Astrocyte (in vitro differentiated cells and primary cell): ENCODE measurements at regions not wholly inside any gene's neighbourhood (a gene's known extent, or its start where the extent isn't known, plus 50 kb on each side); places are given as distances from the start of the nearest gene placed in this dataset.

Source experiments
- EZH2 ChIP-seq: IDR thresholded peaks from 2 replicates; pipeline ENCODE4 v1.6.1; 2012; ENCODE audit warnings: mild to moderate bottlenecking, low read length, inconsistent platforms; ENCODE audit not compliant: insufficient read depth
- TF ChIP-seq, protein P1 (sequence below): IDR thresholded peaks from 2 replicates; pipeline ENCODE4 v1.5.1; 2011; ENCODE audit warnings: low read depth, mild to moderate bottlenecking, inconsistent platforms, low read length, moderate library complexity; ENCODE audit not compliant: insufficient read depth

DNA sequence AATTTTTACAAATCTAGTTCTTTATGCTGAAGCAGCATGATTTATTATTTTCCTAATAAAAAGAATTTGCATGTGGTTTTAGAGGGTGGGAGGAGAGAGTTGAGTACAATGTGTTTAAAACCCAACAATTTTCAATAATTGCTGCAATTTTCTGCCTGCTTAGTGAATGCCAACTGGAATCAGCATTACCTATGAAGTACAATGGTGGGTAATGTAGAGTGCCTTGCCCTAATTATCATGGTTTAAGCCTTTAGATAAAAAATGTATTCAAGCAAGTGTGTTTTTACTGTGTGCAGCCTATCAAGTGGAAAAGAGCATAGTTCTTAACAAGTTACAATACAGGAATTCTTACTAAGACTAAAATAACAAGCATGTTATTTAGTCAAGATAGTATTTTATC lies 77.9 kb upstream of the ANKRD50 start:
- TF ChIP-seq, protein P1, sequence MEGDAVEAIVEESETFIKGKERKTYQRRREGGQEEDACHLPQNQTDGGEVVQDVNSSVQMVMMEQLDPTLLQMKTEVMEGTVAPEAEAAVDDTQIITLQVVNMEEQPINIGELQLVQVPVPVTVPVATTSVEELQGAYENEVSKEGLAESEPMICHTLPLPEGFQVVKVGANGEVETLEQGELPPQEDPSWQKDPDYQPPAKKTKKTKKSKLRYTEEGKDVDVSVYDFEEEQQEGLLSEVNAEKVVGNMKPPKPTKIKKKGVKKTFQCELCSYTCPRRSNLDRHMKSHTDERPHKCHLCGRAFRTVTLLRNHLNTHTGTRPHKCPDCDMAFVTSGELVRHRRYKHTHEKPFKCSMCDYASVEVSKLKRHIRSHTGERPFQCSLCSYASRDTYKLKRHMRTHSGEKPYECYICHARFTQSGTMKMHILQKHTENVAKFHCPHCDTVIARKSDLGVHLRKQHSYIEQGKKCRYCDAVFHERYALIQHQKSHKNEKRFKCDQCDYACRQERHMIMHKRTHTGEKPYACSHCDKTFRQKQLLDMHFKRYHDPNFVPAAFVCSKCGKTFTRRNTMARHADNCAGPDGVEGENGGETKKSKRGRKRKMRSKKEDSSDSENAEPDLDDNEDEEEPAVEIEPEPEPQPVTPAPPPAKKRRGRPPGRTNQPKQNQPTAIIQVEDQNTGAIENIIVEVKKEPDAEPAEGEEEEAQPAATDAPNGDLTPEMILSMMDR = no peak
- no peak for TF ChIP-seq EZH2
